SJCRH30 (cell line): ENCODE measurements at regions not wholly inside any gene's neighbourhood (a gene's known extent, or its start where the extent isn't known, plus 50 kb on each side); places are given as distances from the start of the nearest gene placed in this dataset.

Source experiments
- DNase-seq, 2 experiments: peaks; one replicate each; pipeline ENCODE4 v3.0.0-alpha.2; 2015 to 2020
- H3K27ac ChIP-seq: fragments of 250-450 bp; sonication (Bioruptor Pico); 2 replicates; pipeline ENCODE4 v1.5.1; 2020; ENCODE audit warnings: mild to moderate bottlenecking, moderate library complexity
- H3K27me3 ChIP-seq: fragments of 250-450 bp; sonication (Bioruptor Pico); 2 replicates; pipeline ENCODE4 v1.5.1; 2020; ENCODE audit warnings: mild to moderate bottlenecking, moderate library complexity
- H3K36me3 ChIP-seq: fragments of 250-450 bp; sonication (Bioruptor Pico); 2 replicates; pipeline ENCODE4 v1.5.1; 2020; ENCODE audit warnings: mild to moderate bottlenecking, moderate library complexity
- H3K4me1 ChIP-seq: fragments of 250-450 bp; sonication (Bioruptor Pico); 2 replicates; pipeline ENCODE4 v1.5.1; 2020; ENCODE audit warnings: mild to moderate bottlenecking, moderate library complexity
- H3K4me3 ChIP-seq: fragments of 250-450 bp; sonication (Bioruptor Pico); 2 replicates; pipeline ENCODE4 v1.5.1; 2020; ENCODE audit warnings: mild to moderate bottlenecking, moderate library complexity
- H3K9me3 ChIP-seq: fragments of 250-450 bp; sonication (Bioruptor Pico); replicated peaks from 2 replicates; pipeline ENCODE4 v1.5.1; 2020; ENCODE audit warnings: mild to moderate bottlenecking, moderate library complexity

GRCh38 chr10:130230036-130230435 is 93.8 kb downstream of the GLRX3 start:
- no peaks in the 10 kb centered on the region for H3K36me3 ChIP-seq
- H3K27me3 ChIP-seq, result no peaks in the 10 kb centered on the region
- DNase-seq, result no peak
- H3K9me3 ChIP-seq, result no peaks in the 10 kb centered on the region
- no peak overlapping the region for H3K4me3 ChIP-seq
- H3K4me1 ChIP-seq, result no peaks in the 10 kb centered on the region
- H3K27ac ChIP-seq, result no peak overlapping the region

GRCh38 chr10:130230611-130231010 is 94.4 kb downstream of the GLRX3 start:
- Histone ChIP-seq H3K4me3 (no peak overlapping the region), H3K36me3 (no peaks in the 10 kb centered on the region), H3K27me3 (no peaks in the 10 kb centered on the region), H3K4me1 (no peaks in the 10 kb centered on the region), H3K9me3 (no peaks in the 10 kb centered on the region), H3K27ac (no peak overlapping the region)
- no peak for DNase-seq

GRCh38 chr10:130231251-130231741 is 95.1 kb downstream of the GLRX3 start:
- no peak for DNase-seq
- Histone ChIP-seq H3K27ac (no peak overlapping the region), H3K36me3 (no peaks in the 10 kb centered on the region), H3K4me1 (no peaks in the 10 kb centered on the region), H3K4me3 (no peak overlapping the region), H3K27me3 (no peaks in the 10 kb centered on the region), H3K9me3 (no peaks in the 10 kb centered on the region)

- Histone ChIP-seq H3K9me3 (no peaks in the 10 kb centered on the region), H3K27ac (no peak overlapping the region), H3K4me3 (no peak overlapping the region), H3K4me1 (no peaks in the 10 kb centered on the region), H3K27me3 (no peaks in the 10 kb centered on the region), H3K36me3 (no peaks in the 10 kb centered on the region)
- no peak for DNase-seq
Observed at GRCh38 chr10:130232166-130233034, 96.2 kb downstream of the GLRX3 start.

GRCh38 chr10:130233035-130233360 is 96.8 kb downstream of the GLRX3 start:
- DNase-seq, result no peak
- Histone ChIP-seq H3K27me3 (no peaks in the 10 kb centered on the region), H3K27ac (no peak overlapping the region), H3K4me1 (no peaks in the 10 kb centered on the region), H3K9me3 (no peaks in the 10 kb centered on the region), H3K4me3 (no peak overlapping the region), H3K36me3 (no peaks in the 10 kb centered on the region)

GRCh38 chr10:130233426-130233825 is 97.2 kb downstream of the GLRX3 start:
- Histone ChIP-seq H3K9me3 (no peaks in the 10 kb centered on the region), H3K27ac (no peak overlapping the region), H3K36me3 (no peaks in the 10 kb centered on the region), H3K4me1 (no peaks in the 10 kb centered on the region), H3K27me3 (no peaks in the 10 kb centered on the region), H3K4me3 (no peak overlapping the region)
- no peak for DNase-seq

- Histone ChIP-seq H3K27ac (no peak overlapping the region), H3K36me3 (no peaks in the 10 kb centered on the region), H3K27me3 (no peaks in the 10 kb centered on the region), H3K4me3 (no peak overlapping the region), H3K4me1 (no peaks in the 10 kb centered on the region), H3K9me3 (no peaks in the 10 kb centered on the region)
- no peak for DNase-seq
Observed at GRCh38 chr10:130234171-130234965, 98.2 kb downstream of the GLRX3 start.

- H3K9me3 ChIP-seq, result no peaks in the 10 kb centered on the region
- no peaks in the 10 kb centered on the region for H3K36me3 ChIP-seq
- no peak overlapping the region for H3K4me3 ChIP-seq
- no peak for DNase-seq
- H3K4me1 ChIP-seq, result no peaks in the 10 kb centered on the region
- no peaks in the 10 kb centered on the region for H3K27me3 ChIP-seq
- no peak overlapping the region for H3K27ac ChIP-seq
Observed at GRCh38 chr10:130236711-130237110, 100.5 kb downstream of the GLRX3 start.

- H3K27me3 ChIP-seq, result no peaks in the 10 kb centered on the region
Observed at GRCh38 chr10:130240409-130240808, 104.2 kb downstream of the GLRX3 start.

GRCh38 chr10:130242513-130242912 is 106.3 kb downstream of the GLRX3 start:
- DNase-seq, result no peak
- H3K4me1 ChIP-seq, result no peaks in the 10 kb centered on the region
- H3K9me3 ChIP-seq, result no peaks in the 10 kb centered on the region

More at GRCh38 chr10:130240409-130240808, 104.2 kb downstream of the GLRX3 start:
- Histone ChIP-seq H3K9me3 (no peaks in the 10 kb centered on the region), H3K27ac (no peak overlapping the region), H3K4me3 (no peak overlapping the region), H3K4me1 (no peaks in the 10 kb centered on the region), H3K36me3 (no peaks in the 10 kb centered on the region)
- no peak for DNase-seq

GRCh38 chr10:130243015-130243414 is 106.8 kb downstream of the GLRX3 start:
- Histone ChIP-seq H3K36me3 (no peaks in the 10 kb centered on the region), H3K4me3 (no peak overlapping the region), H3K27me3 (no peaks in the 10 kb centered on the region), H3K9me3 (no peaks in the 10 kb centered on the region), H3K4me1 (no peaks in the 10 kb centered on the region), H3K27ac (no peak overlapping the region)
- DNase-seq, result no peak

More at GRCh38 chr10:130242513-130242912, 106.3 kb downstream of the GLRX3 start:
- Histone ChIP-seq H3K4me3 (no peak overlapping the region), H3K27ac (no peak overlapping the region), H3K36me3 (no peaks in the 10 kb centered on the region), H3K27me3 (no peaks in the 10 kb centered on the region)

- Histone ChIP-seq H3K9me3 (no peaks in the 10 kb centered on the region), H3K4me3 (no peak overlapping the region), H3K27ac (no peak overlapping the region), H3K4me1 (no peaks in the 10 kb centered on the region), H3K27me3 (no peaks in the 10 kb centered on the region), H3K36me3 (no peaks in the 10 kb centered on the region)
- DNase-seq, result no peak
Observed at GRCh38 chr10:130244031-130244927, 108.1 kb downstream of the GLRX3 start.

GRCh38 chr10:130244928-130245495 is 108.8 kb downstream of the GLRX3 start:
- no peak overlapping the region for H3K27ac ChIP-seq
- no peaks in the 10 kb centered on the region for H3K9me3 ChIP-seq
- no peaks in the 10 kb centered on the region for H3K36me3 ChIP-seq
- H3K27me3 ChIP-seq, result no peaks in the 10 kb centered on the region
- H3K4me3 ChIP-seq, result no peak overlapping the region
- no peaks in the 10 kb centered on the region for H3K4me1 ChIP-seq
- DNase-seq, result no peak

GRCh38 chr10:130246113-130246512 is 109.9 kb downstream of the GLRX3 start:
- Histone ChIP-seq H3K4me1 (no peaks in the 10 kb centered on the region), H3K27ac (no peak overlapping the region), H3K27me3 (no peaks in the 10 kb centered on the region), H3K4me3 (no peak overlapping the region), H3K36me3 (no peaks in the 10 kb centered on the region), H3K9me3 (no peaks in the 10 kb centered on the region)
- DNase-seq, result no peak
